Prostate gland (tissue), 2 donors: ENCODE measurements at regions not wholly inside any gene's neighbourhood (a gene's known extent, or its start where the extent isn't known, plus 50 kb on each side); places are given as distances from the start of the nearest gene placed in this dataset.

Source experiments
- CTCF ChIP-seq, 4 experiments: fragments of 200-600 bp in 2 of 4; fragments of 450-650 bp in 2 of 4; sonication (generic) in 2 of 4; IDR thresholded peaks; 1 replicate in 3 of 4; 2 replicates in 1 of 4; pipeline ENCODE4 v1.5.1; 2016 to 2019; ENCODE audit warnings: antibody characterized with exemption in 4 of 4, mild to moderate bottlenecking in 2 of 4, moderate library complexity in 2 of 4
- POLR2AphosphoS5 ChIP-seq: sonication (generic); formaldehyde crosslinking; IDR thresholded peaks from one replicate; pipeline ENCODE4 v1.6.1; 2017; ENCODE audit warnings: antibody characterized with exemption

DNA sequence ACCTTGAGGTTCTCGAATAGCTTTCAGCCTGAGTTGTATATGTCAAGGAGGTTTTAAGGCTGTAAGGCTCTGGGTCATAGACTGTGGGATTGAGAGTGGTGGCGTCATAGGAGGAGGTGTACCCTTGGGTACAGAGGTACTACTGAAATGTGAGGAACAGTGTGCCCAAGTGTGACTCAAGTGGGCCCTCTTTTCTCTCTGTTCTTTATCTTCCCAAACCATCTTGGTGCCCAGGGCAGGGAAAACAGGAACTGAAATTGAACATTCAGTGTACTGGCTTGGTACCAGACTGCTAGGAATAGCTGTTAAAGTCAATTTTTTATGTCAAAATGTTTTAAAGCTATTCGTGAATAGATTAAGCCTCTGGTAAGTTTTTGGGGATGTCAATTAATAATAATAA, 136.2 kb upstream of the RPS6KA3 start:
- no peak for TF ChIP-seq CTCF (IDR thresholded peaks at IDR 0.05)
- no peak for TF ChIP-seq POLR2AphosphoS5
